SK-MEL-5 (cell line): ENCODE measurements at regions not wholly inside any gene's neighbourhood (a gene's known extent, or its start where the extent isn't known, plus 50 kb on each side); places are given as distances from the start of the nearest gene placed in this dataset.
"Not testable (repeated sequence)": the region's sequence is repeated elsewhere in the genome, so short reads cannot be mapped to it uniquely, and the experiment has no call there.

Experiments used
- DNase-seq: peaks from one replicate; pipeline ENCODE4 v3.0.0-alpha.2; 2016; ENCODE audit warnings: low read depth, low spot score
- in situ Hi-C: cut with HindIII; loops from 2 replicates; pipeline ENCODE4 v1.10.0; 2016; ENCODE audit warnings: low sequenced_read_pairs, high pct_unique_total_duplicates, low pct_unique_long_range_greater_than_20kb

DNA sequence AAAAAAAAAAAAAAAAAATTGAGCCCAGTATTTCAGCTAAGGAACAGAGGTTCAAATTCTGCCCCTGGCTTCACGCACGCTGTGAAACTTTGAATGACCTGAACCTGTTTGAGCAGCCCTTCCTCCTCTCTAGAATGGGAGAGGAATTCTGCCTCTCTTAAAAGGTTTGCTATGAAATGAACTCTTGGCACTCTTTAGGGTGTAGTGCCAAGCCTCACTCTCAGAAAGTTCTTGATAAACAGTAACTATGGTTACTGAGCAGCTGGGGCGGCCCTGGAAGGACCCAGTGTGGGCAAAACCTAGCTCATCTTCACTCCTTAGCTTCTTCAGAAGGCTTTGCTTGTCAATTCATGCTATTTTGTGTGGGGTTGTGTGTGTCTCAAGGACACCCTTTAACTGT lies 73.7 kb downstream of the GEMIN8 start:
- in situ Hi-C loops: no loop called here
- DNase-seq: no peak

DNA sequence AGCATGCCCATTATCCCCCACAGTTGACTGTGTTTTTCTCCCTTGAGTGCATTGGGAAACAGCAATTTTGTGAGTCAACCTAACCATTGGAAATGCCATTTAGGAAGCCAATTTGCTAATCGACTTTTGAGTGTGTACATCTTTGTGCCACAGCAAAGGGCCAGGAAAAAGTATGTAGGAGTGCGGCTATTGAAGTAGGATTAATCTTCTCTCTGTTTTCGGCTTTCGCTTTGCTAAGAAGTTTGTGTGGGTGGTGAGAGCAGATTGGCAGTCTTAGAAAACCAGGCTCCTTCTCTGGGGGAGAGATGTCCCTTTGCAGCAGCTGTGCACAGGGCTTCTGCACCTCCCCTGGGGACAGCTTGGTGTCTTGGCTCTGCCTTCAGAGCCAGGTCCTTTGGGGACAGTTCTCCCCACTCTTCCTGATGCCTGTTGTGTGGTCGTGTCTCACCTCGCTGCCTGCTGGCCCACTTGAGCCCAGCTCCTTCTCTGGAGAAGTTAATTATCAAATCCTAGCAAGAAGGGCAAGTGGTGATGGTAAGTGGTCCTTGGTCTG lies 74.5 kb downstream of the GEMIN8 start:
- in situ Hi-C loops: no loop called here
- DNase-seq: no peak

DNA sequence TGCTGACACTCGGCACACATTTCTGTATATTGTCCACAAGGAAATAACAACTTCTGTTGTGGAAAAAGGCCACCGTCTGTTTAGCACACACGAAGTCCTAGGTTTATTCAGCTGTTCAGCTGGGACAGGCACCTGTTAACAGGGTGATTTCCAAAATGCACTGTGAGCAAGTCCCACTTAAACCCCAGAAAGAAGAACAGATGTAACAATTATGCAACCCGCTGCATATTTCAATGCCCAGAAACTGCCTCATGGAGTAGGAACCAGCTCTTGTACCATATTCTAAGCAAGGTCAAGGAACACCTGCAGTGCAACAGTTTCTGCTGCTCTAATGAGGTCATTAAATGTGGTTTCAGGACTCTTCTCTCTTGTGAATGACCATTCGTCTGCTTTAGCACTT lies 77.1 kb downstream of the GEMIN8 start:
- DNase-seq: no peak
- in situ Hi-C loops: no loop called here

DNA sequence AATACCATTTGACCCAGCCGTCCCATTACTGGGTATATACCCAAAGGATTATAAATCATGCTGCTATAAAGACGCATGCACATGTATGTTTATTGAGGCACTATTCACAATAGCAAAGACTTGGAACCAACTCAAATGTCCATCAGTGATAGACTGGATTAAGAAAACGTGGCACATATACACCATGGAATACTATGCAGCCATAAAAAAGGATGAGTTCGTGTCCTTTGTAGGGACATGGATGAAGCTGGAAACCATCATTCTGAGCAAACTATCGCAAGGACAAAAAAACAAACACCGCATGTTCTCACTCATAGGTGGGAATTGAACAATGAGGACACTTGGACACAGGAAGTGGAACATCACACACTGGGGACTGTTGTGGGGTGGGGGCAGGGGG lies 83.5 kb downstream of the GEMIN8 start:
- in situ Hi-C loops, DNase-seq: not testable (repeated sequence)

DNA sequence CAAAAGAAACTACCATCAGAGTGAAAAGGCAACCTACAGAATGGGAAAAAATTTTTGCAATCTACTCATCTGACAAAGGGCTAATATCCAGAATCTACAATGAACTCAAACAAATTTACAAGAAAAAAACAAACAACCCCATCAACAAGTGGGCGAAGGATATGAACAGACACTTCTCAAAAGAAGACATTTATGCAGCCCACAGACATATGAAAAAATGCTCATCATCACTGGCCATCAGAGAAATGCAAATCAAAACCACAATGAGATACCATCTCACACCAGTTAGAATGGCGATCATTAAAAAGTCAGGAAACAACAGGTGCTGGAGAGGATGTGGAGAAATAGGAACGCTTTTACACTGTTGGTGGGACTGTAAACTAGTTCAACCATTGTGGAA lies 83.9 kb downstream of the GEMIN8 start:
- DNase-seq, in situ Hi-C loops: not testable (repeated sequence)

DNA sequence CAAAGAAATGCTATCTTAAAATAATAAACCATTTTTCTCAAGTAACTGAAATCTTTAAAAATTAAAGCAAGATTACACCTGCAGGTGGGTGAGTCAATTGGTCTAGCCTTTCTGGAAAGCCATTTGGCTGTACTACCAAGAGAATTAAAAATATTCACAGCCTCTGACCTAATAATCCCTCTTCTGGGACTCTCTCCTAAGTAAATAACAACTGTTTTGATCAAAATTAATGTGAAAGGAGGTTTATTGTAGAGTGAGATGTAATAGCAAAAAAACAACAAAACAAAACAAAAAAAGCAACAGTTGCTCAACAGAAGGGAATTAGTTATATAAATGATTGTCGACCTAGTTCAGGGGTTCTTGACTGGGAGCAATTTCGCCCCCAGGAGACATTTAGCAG lies 89.0 kb downstream of the GEMIN8 start:
- no peak for DNase-seq
- in situ Hi-C loops: no loop called here

DNA sequence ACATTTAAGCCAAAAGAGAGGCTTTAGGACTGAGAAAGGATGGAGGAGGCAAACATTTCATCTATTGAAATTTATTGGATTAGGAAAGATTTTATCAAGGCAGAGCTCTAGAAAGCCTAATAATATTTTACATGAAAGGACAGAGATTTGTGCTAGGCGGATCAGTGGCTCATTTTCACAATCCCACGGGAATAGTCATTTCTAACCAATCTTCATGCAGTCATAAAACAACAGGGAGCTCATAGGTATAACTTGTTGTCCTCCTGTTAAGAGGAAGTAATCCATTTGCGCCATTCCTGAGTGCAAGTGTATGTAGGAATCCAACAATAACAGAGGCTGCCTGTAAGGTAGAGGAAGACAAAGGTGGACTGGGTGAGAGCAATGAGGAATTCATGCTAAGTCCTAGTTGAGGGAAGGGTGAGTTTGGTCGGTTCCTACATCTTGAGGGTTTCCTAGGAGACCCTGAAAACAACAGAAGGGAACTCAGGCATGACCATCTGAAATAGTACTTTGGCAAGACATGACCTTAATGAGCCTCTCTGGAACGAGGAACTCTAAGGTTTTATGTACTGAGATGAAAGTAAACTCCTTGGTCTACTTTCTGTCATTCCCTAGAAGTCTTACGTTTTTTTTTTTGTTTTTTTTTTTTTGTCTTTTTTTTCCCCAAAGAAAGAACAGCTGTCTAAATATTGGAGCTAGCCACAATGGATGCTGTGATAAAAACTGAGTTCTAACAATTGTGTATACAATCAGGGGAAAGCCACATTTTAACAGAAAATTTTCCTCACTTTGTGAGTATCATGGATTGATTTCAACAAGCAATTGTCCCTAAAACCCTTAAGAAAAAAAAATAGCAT lies 89.7 kb downstream of the GEMIN8 start:
- no peak for DNase-seq
- in situ Hi-C loops: no loop called here

DNA sequence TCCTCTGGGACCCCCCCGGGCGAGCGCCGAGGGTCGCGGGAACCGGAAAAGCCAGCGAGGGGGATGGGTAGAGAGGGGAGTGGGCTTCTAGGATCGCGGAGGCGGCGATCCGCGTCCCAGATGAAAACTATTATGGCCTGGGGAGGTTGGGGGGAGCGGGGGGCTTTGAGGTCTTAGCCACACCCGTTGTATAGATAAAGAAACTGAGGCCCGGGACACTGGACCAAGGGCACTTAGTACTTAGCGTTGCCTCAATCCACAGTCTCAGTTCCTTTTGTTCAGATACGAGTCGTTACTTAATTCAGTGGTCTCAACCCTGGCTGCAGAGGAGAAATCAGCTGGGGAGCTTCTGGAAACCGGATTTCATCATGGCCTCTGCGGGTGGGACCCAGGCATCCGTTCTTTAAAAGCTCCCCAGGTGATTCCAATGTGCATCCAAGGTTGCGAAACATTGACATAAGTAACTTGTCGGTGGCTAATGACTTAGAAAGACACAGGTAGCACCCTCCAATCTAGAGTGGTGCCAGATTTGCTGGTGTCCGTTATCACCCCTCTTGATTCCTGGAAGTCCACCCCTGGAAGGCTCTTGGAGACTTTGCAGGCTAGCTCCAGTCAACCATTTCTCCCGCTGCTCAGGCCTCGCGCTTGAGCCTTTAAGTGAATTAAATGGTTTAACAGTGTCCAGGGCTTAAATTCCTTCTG lies 90.7 kb downstream of the GEMIN8 start:
- in situ Hi-C loops: no loop called here

DNA sequence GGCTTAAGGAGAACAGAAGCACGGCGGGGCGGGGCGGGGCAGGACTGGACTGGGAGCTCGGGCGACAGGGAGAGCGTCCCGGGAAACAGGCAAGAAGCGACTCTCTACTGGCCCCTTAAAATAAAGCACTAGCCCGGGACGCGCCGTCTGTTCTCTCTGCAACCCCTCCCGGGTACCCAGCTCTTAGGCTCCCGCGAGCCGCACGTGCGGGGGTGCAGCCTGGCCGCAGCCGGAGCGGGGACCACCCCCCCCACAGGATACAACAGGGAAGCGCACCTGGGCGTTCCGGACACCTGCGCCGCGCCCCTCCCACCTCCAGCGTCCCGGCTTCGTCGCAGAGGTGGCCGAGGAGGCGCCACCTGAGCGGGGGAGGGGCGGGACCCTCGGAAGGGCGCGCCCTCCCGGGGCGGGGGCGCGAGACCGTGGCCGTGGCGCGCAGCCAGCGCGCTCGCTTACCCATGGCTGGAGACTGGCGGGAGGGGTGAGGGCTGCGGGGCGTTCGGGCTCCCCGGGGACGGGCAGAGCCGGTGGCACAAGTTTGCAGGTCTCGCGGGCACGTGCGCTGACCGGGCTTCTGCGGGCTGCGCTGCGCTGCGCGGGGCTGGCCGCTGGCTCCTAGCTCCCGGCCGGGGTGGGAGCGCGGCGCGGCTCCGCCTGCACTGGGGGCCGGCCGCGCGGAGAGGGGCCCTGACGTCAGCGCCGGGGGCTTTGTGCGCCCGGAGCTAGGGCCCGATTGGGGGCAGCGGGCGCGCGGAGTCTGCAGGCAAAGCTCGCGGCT lies 91.5 kb downstream of the GEMIN8 start:
- in situ Hi-C loops: no loop called here
- DNase-seq: peak; percentile 32

More for the DNA sequence above, 90.7 kb downstream of the GEMIN8 start:
- no peak for DNase-seq

DNA sequence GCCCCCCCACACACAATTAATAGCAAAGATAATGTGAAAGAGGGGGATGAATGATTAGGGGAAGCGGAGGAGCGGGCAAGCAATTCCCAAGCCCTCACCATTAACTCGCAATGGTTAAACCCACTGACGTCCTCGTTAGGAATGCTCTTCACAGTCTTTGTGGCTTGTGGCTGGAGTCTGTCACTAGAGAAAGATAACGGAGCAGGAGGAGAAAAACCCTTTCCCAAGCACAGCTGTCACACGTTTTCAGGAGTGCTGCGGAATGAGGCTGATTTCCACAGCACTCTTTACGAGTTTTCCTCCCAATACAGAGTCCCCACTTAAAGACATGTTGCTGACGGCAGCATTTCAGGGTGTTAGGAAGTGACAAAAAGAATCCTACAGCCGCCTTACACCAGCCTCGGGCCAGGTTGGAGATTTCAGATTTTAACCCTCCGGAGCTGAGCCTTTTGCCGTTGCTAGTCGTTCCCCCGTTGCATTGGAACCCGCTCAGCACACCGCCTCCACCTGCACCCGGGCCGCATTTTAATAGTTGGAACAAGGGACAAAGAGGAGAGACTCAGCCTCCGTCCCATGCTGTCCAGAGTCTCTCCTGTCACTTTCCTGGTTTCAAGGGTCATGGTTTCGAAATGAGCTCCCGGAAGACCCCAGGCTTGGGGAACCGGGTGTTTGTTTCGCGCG lies 92.2 kb downstream of the GEMIN8 start:
- in situ Hi-C loops: no loop called here
- DNase-seq: peak; percentile 60

DNA sequence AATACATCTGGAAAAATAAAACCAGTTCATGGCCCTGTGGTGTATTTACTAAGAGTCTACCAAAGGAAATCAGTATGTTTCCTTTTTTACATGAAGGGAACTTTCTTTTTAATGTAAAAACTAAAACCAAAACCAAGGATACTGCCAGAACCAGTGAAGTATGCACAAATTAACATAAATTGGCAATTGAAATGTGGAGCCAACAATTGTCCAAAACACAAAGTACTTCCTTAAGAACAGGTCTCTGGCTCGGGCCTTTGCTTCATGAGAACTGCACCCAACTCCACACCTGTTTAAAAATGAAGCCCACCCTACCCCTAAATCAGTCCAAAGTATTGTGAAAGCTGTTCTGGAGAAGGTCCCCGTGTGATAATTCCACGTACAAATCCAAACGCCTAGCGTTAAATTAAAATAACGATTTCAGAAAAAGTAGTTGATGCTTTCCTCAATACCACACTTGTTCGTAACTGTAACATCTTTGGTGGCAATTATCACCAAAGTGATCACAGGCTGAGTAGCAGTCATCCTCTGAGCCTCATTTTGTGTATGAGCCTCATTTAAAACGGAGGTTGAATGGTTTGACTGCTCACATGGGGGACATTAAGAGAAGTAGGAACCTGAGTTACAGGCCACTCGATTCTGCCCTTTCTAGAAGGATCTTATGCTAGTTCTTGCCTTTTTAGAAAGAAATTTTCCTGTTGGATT lies 93.0 kb downstream of the GEMIN8 start:
- peak; percentile 14 for DNase-seq
- in situ Hi-C loops: no loop called here

DNA sequence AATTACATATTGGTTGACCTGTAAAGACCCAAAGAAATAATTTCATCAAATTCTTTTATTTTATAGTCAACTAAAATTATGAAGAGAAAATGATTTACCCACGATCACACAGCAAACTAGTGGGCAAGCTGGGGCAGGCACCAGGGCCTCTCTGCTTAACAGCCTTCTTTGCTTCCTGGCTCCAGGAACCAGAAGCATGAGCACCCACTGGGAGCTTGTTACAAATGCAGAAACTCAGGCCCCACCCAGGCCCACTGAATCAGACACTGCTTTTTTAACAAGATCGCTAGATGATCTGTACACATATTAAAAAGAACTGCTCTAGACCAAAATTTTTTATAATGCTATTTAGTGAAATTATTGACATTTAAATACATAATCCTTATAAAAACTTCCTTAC lies 95.0 kb downstream of the GEMIN8 start:
- DNase-seq: no peak
- in situ Hi-C loops: no loop called here

DNA sequence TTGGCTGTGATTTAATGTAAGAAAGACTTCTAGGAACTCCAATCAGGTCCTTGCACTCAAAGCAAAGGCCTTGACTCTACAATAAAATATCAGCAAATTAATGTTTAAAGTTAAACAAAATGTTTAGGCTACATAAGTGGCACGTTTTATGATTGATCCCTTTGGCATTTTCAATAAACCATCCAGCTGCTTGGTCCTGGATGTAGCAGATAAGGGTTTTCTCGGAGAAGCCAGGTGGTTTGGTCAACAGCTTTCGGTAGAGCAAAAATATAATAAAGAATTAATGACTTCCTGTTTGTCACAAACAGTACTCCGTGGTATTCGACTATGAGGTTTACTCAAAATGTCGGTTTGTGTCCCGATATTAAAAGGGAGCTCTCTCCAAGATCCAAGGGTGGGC lies 95.8 kb downstream of the GEMIN8 start:
- DNase-seq: no peak
- in situ Hi-C loops: no loop called here

DNA sequence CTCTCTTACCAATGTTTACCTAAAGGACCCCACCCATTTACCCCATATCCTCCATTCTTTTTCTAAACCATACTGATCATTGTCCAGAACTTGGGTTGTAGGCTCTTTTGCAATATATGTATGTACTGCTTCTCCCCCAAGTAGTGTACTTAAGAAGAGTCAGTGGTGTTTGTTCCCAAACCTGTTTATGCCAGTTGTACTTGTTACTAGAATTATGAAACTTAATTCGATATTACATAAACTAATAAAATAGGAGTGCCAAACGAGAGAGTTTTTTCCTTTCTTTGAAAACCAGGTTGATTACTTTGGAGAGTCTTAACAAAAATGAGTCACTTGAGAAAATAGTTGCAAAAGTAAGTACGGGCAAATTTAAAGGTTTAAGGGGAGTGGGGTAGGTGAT lies 96.3 kb downstream of the GEMIN8 start:
- in situ Hi-C loops: no loop called here
- DNase-seq: no peak

DNA sequence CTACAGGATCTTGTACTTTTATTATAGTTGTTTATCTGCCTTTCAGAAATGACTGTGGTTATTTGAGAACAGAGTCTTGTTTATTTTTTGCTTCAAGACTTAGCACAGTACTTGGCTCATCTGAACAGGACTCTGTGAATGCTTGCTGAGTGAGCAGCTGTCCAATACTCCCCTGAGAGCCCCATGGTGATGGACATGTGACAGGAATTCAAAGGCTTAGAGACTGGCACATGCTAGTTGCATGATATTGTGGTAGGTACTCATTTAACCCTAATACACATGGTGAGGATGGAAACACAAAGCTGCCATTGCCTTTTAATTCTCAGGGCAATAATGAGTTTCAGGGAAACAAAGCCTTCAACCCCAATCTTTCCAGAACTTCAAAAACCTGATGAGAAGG lies 97.3 kb downstream of the GEMIN8 start:
- peak; percentile 98 for DNase-seq
- in situ Hi-C loops: no loop called here

DNA sequence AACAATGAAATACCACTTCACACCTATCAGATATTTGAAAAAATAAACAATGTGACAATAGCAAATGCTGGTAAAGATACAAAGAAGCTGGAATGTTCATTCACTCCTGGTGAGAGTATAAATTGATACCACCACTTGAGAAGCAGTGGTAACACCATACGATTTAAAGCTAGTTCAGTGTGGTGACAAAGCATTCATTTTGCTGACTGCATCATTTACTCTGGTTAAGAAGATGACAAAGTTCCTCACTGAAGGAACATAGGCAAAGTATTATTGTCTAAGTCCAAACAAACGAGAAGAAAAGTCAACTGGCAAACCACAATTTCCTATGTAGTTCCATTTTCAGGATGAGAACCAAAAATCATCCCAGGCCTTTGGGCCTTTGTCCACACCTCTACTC lies 102.5 kb downstream of the GEMIN8 start:
- in situ Hi-C loops: no loop called here
- no peak for DNase-seq

DNA sequence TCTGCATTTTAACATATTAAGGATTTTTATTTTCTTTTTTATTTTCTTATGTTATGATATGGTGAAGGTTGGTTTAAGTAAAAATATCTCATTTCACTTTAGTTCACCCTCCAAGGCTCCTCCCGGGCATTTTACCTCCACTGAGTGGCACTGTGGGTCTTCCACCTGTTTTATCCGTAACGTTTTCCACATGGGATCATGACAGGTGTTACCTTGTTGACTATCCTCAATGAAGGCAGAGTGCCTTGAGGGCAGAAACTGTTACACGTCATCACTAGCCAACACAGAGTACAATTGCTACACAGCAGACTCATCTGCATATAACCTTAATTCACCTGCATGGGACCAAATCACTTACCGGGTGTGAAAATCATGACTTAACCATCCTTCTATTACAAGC lies 105.8 kb downstream of the GEMIN8 start:
- in situ Hi-C loops: no loop called here
- DNase-seq: no peak
